SK-N-SH (cell line): ENCODE measurements at regions not wholly inside any gene's neighbourhood (a gene's known extent, or its start where the extent isn't known, plus 50 kb on each side); places are given as distances from the start of the nearest gene placed in this dataset.

Source experiments
- CTCF ChIP-seq: fragments of 200-600 bp; sonication (generic); IDR thresholded peaks from 2 replicates; pipeline ENCODE4 v1.6.1; 2017; ENCODE audit warnings: antibody characterized with exemption, mild to moderate bottlenecking, moderate library complexity
- EP300 ChIP-seq, 2 experiments: IDR thresholded peaks; 2 replicates each; pipeline versions ENCODE4 v1.4.0 to v1.6.1; 2012; ENCODE audit warnings: borderline replicate concordance in 1 of 2, low read depth in 1 of 2, low read length in 1 of 2
- EZH2phosphoT487 ChIP-seq: fragments of 200-600 bp; sonication (generic); IDR thresholded peaks from 2 replicates; pipeline ENCODE4 v1.6.1; 2017; ENCODE audit warnings: low read depth, mixed run types, mild to moderate bottlenecking, antibody characterized with exemption, moderate library complexity, borderline replicate concordance
- FOXM1 ChIP-seq: IDR thresholded peaks from 2 replicates; pipeline ENCODE4 v1.4.0; 2012; ENCODE audit warnings: low read depth, mild to moderate bottlenecking
- JUND ChIP-seq: IDR thresholded peaks from 2 replicates; pipeline ENCODE4 v1.4.0; 2012
- NRF1 ChIP-seq: IDR thresholded peaks from 2 replicates; pipeline ENCODE4 v1.6.1; 2012; ENCODE audit warnings: low read depth, mild to moderate bottlenecking, low read length
- POLR2AphosphoS5 ChIP-seq: IDR thresholded peaks from 2 replicates; pipeline ENCODE4 v1.6.1; 2012; ENCODE audit warnings: low read depth, low read length
- REST ChIP-seq: IDR thresholded peaks from 2 replicates; pipeline ENCODE4 v1.6.1; 2012; ENCODE audit warnings: mild to moderate bottlenecking, low read depth, low read length, moderate library complexity
- RXRA ChIP-seq: IDR thresholded peaks from 2 replicates; pipeline ENCODE4 v1.4.0; 2012; ENCODE audit warnings: low read depth, mild to moderate bottlenecking, borderline replicate concordance
- SIN3A ChIP-seq: IDR thresholded peaks from 2 replicates; pipeline ENCODE4 v1.6.1; 2012; ENCODE audit warnings: low read depth, mild to moderate bottlenecking, low read length, moderate library complexity, borderline replicate concordance
- SMC3 ChIP-seq: IDR thresholded peaks from 2 replicates; pipeline ENCODE4 v1.6.1; 2012; ENCODE audit warnings: low read depth, low read length, improper control_type of control experiment
- TAF1 ChIP-seq: IDR thresholded peaks from 2 replicates; pipeline ENCODE4 v1.6.1; 2012; ENCODE audit warnings: low read depth, mild to moderate bottlenecking, low read length, moderate library complexity, borderline replicate concordance
- YY1 ChIP-seq: IDR thresholded peaks from 2 replicates; pipeline ENCODE4 v1.4.0; 2012; ENCODE audit warnings: low read depth, mild to moderate bottlenecking

- TF ChIP-seq CTCF = no peak
- no peak for TF ChIP-seq REST
- no peak for TF ChIP-seq TAF1
- TF ChIP-seq SMC3 = no peak
- no peak for TF ChIP-seq SIN3A
- no peak for TF ChIP-seq EZH2phosphoT487
- TF ChIP-seq EP300 (IDR thresholded peaks at IDR 0.05; ENCODE audit: borderline replicate concordance in 1 of 2, low read depth in 1 of 2, low read length in 1 of 2) = no peak
- TF ChIP-seq RXRA = no peak
- no peak for TF ChIP-seq NRF1
- TF ChIP-seq YY1 = no peak
- TF ChIP-seq POLR2AphosphoS5 = no peak
- TF ChIP-seq JUND = no peak
- no peak for TF ChIP-seq FOXM1
These were observed 110.2 kb downstream of the COPRS start for GRCh38 chr17:31748881-31749280.
